HPDE6-E6E7 (cell line): ENCODE measurements at regions not wholly inside any gene's neighbourhood (a gene's known extent, or its start where the extent isn't known, plus 50 kb on each side); places are given as distances from the start of the nearest gene placed in this dataset.
"Not testable (repeated sequence)": the region's sequence is repeated elsewhere in the genome, so short reads cannot be mapped to it uniquely, and the experiment has no call there.

Source experiments
- DNase-seq: peaks from one replicate; pipeline ENCODE4 v3.0.0; 2011; ENCODE audit warnings: missing footprints; ENCODE audit errors: extremely low spot score

DNA sequence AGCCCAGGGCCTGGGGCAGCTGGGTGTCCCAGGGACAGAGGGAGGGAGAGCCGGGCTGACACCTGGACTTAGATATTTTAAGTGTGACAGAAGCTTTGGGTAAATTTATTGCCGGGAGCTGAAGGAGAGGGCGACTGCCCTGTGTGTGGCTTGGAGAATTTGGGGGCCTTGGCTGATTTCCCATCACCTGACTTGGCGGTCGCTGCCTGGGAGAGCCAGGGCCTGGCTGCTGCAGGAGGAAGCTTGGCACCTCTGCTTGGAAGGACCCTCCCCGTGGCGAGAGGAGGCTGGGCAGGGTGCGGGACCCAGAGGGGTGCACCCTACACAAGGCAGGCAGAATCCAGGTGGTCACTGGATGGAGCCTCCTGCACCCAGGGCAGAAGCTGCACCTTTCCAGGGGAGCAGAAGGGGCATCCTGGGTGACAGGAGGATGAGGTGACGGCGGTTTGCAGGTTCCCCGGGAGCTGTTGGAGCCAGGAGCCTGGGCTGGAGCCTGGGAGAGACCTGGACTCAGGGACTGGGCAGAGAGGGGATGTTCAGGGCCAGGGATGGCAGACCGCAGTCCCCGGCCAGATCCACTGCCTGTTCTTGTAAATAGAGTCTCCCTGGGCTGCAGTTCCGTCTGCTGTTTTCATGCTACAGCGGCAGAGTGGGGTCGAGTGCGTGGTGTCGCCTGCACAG, 72.0 kb downstream of the RGS12 start:
- no peak for DNase-seq

DNA sequence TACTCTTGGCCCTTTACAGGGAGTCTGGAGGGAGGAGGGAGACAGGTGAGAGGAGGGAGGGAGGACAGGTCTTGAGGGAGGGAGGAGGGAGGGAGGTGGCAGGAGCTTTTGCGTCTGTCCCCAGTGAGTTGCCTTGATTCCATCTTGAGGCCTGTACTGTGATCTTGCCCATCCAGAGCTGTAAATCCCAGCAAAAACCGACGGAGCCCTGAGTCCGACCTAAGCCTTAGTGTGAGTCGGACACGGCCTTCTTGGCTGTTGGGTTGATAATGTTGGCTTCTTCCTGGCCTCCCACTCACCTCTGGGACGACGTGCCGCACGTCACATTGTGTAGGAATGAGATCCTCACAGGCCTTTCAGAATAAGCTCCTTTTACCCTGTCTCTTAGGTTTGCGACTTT, 72.5 kb downstream of the RGS12 start:
- DNase-seq, result no peak

DNA sequence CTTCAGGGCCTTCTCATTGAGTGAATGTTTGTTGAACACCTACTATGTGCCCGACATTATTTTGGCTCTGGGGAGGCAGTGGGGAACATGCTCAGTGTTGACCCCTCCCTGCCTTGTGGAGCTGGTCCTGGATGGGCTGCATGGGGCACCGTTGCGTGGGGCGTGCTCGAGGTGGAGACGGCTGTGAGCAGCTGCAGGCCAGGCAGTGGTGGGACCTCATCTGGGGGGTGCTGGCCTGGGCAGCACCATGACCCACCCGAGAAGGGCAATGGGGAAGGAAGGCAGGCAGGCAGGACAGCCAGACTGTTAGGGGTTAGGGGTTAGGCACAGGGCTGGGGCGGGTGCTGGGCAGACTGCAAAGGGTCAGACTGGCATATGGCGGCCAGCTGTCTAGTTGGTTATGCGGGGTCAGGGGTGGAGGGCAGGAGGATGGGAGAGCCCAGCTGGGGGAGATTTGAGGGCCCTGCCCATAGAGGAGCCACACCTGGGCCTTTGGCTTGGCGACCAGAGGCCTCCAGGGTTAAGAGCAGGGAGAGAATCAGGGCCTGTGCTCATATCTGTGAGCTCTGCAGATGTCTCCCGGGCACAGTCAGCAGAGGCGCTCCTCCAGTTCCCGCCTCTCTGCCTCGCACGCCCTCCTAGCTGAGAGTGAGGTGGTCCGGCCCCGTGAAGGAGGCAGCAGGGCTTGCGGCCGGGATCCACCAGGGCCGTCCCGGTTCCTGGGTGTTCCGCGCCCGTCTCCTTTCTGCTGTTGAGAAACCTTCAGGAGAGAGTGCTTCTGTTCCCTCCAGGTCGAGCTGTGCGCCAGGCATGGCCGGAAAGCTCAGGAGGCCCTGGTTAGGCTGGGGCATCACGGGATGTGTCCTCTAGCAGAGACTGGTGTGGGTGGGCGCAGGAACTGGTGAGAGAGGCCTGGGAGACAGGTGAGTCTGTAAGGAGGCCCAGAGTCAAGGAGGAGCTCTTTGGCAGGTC, 73.3 kb downstream of the RGS12 start:
- DNase-seq, result no peak

DNA sequence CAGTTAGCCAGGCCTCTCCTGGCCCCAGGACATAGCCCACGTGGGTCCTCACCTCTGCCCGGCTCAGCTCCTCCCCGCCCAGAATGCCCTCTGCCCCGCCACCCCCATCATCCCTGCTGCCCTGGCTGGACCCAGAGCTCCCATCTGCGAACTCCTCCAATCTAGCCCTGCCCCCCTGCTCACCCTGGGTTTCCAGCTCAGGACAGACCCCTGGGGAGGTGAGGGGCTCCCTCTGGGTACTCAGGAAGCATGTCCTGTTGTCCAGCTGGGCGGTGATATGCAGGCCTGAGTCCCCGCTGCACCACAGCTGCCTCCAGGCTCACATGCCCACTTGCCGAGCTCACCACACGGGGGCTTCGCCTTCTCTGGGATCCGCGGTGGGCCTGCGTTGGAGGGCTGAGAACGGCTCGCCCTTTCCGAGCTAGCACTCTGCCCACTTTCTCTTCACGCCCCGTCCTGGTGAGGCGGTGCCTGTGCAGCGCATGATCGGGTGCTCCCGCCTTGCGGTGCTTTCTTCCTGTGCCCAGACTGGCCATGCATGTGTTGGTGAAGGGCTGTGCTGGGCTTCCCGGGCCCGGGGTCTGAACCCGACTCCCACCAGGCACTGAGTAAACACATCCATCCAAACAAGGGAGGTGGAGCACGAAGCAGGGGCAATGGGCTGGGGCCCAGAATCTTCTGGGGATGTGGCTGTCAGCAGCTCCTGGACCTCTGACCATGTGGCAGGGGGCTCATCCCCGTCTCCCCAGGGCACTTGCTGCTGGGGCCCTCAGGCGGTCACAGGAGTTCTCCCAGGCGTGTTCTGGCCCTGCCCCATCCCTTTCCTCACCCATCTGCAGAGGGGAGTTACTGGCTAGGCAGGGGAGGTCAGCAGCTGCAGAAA, 74.3 kb downstream of the RGS12 start:
- no peak for DNase-seq

DNA sequence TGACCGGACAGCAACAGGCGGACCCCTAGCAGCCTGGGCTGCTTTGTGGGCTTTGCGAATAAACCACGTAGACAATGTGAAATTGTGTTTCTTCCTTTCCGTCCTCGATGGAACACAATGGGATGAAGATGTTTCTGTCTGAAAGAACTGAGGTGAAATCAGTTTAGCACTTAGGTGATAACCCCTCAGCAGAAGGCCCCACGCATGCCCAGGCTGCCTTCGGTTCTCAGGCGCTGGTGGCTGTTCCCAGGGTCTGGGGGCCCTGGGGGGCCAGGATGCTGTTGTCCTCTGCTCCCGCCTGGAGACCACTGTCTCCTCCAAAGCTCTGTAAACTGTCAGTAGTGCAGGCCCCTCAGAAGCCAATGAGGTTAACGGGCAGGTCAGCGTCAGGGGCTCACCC, 73.9 kb upstream of the HGFAC start:
- DNase-seq, result no peak

DNA sequence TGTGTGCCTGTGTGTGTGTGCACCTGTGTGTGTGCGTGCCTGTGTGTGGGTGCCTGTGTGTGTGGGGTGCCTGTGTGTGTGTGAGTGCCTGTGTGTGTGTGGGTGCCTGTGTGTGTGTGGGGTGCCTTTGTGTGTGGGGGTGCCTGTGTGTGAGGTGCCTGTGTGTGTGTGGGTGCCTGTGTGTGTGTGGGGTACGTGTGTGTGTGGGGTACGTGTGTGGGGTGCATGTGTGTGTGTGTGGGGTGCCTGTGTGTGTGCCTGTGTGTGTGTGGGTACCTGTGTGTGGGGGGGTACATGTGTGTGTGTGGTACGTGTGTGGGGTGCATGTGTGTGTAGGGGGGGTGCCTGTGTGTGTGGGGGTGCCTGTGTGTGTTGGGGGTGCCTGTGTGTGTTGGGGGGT, 73.4 kb upstream of the HGFAC start:
- DNase-seq, result no peak

DNA sequence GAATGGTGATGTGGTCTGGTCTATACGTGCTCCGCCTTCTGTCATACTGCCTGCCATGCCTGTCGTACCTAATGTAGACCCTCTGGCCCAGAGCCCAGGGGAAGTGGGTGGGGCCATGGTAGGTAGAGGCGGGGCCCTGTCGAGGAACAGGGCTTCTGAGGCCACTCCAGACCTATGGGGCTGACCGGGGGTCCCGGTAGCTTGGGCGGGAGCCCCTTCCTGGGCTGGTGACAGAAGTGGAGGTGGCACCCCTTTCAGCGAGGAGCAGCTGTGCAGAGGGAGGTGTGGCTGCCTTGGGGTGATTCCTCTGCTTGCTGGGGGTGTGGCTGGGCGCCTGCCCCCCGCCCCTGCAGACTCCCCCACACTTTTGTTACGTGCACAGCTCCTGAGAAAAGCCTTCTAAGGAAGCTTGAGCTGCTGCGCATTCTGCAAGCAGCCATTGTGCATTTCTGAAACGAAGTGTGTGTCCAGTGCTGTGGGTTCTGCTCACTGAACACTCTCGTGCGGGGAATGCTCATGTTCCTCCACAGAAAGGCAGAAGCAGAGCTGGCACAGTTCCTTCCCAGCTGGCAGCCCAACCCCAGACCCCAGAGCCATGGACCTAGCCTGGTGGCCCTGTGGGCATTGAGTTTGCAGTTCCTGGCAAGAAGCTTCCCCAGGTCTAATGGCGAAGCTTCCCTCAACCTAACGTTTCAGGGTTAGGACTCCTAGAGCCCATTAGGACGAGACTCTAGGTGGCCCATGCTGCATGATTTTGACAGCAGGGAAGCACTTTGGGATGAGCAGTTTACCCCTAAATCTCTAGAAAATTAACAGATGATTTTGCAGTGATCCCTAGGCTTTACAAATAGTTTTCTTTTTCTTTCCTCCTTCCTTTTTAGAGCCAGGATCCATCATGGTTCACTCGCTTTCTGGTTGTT, 72.7 kb upstream of the HGFAC start:
- no peak for DNase-seq

DNA sequence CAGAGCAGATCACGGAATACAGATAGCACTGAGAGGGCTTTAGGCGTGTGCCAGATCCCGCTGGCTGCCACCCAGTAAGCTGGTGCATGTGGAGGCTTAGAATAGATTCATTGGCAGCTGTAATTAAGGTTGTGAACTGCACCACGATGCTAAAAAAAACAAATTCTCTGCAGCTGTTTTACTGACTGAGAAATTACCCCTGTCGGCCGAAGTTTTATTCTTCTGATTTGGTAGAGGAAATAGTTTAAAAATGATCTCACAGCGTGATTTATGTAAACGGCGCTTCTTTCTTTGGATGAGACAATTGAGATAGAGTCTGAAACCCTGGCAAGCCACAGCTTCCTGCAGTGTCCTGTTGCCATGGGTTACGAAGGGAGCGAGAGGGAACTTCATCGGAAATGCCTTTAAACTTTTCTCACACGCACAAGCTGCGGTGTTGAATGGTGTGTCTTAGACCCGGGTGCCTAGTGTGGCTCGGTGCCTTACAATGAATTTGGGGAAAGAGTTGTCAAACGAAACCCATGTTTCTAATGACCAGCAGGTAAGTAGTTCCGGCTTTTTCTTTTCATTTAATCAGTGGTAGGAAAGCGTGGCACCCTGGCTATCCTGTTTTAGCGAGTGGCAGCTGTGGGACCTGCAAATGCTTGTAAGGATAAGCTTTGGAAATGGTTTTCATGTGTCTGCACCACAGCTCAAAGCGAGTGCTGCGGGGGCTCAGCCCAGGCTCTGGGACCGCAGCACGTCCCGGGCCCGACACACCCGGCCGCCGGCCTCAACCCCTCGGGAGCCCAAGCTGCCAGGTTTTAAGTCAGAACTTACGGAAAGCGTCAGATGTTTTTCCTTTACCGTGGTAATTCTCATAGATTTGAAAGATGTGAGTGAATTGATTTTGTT, 71.7 kb upstream of the HGFAC start:
- DNase-seq, result no peak

DNA sequence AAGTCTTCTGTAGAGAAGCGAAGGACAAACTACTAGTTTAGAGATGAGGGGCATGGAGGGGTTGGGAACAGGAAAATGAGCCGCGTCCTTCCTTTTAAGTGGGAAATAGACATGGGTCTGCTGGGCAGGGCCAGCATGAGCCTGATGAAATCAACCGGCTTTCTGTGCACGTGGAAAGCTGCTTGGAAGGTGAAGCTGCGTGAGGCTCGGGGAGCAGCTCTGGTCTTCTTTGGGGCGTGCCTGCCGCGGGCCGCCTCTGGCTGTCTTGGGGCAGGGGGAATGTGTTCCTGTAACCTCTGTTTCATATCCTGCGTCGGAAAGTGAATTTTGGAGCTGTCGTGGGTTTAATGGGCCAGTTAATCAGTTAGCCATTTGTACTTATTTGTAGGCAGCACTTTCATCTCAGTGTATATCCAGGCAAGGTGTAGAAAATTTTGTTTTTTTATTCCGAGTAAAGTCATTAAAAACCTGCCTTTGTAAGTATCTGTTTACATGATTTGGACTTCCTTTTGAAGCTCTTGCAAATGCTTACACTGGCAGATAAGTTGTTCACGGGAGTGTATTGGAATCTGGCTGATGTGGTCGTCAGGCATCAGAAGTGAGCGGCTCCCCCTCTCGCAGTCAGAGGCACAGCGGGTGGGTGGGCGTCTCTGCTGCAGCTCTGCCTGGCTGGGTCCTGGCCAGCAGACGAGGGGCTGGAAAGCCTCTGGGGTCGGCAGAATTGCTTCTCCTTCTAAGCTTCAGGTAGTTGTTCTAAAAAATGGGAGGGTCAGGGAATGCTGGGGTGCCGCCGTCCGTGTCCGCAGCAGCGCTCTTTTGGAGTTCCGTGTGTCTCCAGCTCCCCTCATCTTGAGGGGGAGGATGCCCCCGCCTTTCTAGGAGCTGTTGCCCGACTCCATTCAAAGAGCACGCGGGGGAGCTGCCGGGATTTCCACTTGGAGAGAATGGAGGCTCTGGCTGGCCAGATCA, 70.5 kb upstream of the HGFAC start:
- no peak for DNase-seq

DNA sequence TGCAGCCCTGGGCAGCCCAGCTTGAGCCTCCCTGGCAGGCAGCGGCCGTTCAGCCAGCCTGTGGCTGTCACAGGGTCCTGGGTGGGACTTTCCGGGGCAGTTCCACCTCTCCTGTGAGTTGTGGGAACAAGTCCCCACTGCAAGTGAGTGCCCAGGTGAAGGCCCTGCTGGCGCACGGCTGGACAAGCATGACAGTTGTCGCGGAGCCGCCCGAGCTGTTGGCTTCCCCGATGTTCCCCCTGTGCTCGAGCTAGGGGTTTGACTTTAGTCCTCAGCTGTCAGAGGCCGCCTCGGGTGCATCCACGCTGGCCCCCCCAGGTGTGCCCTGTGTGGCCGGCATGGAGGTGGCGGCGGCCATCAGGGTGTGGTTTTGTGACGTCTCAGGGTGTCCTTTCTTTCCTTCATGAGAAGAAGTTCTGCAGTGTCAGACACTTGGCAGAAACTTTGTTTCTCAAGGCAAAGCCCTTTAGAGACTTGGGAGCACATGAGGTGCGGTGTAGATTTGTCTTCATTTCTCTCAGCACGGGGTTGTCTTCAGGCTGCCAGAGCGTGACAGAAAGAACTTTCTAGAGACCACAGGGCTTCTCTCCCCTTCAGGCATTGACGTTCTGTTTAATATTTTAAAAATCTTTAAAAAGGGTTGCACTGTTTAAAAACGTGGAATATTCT, 69.4 kb upstream of the HGFAC start:
- no peak for DNase-seq

DNA sequence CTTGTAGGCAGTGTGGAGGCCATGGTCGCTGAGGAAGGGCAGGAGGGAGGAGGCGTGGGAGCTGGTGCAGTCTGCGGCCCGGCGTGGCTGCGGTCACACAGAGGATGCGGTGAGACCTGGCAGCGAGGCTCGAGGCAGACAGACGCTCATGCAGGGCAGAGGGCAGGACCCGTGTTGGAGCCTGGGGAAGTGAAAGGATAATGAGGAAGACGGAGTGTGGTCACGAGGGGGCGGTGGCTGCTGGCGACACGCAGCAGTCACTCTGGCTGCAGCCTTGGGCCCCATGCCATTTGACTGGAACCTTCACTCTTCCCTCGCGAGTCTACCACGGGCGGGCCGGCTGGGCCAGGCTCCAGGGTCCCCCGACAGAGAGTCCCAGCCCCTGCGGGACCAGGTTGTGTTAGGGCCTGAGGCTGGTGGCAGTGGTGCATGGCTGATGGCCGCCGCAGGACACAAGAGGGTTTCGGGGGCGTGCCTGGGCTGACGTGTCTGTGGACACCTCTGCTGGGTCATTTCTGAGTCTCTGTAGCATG, 68.8 kb upstream of the HGFAC start:
- DNase-seq, result no peak

DNA sequence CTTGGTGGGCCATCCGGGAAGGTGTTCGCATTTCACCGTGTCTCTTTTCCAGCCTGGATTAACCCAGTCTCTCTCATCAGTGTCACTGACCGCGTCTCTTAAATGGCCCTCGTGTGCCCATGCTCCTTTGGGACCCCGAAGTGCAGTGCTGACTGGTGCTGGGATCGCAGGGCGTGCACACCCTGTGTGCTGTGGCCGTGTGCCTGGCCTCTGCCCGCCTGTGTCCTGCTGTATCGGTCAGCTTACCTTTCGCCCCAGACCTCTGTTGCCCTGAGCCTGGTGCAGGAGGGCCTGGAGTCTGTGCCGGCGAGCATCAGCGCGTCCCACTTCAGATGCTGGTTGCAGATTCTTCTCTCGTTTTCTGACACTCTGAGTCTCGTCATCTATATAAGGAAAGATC, 68.3 kb upstream of the HGFAC start:
- no peak for DNase-seq

DNA sequence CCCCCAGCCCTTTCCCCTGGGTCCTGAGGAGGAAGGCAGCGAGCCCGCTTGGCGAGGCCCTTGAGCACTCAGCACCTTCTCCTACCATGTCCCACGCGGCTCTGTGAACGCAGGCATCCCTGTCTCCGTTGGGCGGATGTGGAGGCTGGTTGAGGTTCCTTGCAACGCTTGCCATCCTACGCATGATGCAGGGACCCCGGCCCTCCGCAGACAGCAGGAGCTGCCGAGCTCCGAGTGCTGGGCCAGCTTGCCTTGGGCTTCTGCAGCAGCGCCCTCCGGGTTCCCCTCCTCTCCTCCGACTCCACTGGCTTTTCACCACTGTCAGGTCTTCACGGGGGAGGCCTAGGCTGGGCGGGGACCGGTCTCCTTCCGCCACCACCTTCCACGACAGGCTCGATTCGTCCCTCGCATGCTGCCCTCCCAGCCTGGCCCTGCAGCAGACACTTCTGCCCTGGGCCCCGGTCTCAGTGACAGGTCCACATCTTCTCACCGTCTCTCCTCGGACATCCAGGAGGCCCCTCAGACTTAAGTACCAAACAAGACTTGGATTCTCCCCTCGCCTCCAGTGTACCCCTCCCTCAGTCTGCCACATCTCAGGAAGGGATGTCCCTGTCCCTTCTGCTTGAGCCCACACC, 67.6 kb upstream of the HGFAC start:
- DNase-seq, result no peak

DNA sequence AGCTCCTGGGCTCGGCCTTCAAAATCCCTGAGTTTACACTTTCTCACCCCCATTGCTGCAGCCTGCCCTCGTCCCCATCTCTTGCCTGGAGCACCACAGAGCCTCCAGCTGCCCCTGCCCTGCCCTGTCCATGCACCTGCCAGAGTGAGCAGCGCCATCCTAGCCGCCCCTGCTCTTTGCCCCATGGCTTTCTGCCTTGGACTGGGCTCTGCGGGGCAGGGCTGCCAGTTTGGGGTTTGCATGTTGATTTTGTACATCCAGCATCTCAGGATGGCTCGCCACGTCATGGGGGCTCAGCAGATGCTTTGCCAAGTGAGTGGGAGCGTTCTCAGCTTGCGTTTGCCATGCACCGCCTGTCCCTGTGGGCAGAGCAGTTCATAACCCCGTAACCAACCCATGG, 67.1 kb upstream of the HGFAC start:
- no peak for DNase-seq

DNA sequence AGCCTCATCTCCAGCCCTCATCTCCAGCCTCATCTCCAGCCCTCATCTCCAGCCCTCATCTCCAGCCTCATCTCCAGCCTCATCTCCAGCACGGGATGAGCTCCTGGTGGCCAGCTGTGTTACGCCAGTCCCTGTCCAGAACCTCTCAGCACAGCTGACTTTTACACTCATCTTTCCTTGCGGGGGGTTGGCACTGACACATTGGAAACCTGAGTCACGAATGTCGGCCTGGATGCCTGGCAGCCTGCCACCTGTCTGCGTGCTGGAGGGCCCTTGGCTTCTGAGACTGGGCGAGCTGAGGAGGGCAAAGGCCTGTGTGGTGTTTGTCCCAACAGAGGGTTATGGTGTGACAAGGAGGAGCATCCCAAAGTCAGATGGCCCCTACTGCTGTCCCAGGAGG, 66.1 kb upstream of the HGFAC start:
- DNase-seq, result no peak

DNA sequence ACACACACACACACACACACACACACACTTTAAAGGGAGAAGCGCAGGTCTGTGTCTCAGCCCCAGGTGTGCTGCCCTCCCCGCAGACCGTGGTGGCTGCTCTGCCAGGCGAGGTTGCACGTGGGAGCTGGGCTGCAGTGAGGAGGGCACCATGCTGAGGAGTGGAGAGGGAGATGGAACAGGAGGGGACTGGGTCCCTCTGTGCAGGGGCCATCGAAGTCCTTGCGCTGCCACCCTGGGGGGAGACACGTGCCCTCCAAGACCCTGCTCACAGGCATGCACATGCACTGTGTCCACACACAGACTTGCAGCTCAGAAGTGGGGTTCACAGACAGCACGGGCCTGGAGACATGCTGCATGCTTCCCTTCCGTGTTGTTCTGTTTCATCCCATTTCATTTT, 65.5 kb upstream of the HGFAC start:
- no peak for DNase-seq

DNA sequence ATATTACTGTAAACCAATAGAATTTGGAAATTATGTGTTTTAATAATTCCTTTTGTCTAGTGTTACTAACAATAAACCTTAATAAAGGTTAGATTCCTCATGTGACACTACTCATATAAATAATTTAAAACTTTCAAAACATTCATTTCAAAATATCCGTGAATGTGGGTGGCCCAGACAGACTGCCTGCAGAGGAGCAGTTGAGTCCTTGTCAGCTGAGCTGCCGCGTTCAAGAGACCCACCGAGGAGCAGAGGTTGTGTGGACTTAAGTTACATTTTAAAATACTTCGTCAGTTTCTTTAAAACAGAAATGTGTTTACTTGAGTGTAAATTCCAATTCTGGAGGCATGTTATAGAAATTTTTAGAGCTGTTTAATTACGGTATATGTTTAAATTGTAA, 64.2 kb upstream of the HGFAC start:
- no peak for DNase-seq

DNA sequence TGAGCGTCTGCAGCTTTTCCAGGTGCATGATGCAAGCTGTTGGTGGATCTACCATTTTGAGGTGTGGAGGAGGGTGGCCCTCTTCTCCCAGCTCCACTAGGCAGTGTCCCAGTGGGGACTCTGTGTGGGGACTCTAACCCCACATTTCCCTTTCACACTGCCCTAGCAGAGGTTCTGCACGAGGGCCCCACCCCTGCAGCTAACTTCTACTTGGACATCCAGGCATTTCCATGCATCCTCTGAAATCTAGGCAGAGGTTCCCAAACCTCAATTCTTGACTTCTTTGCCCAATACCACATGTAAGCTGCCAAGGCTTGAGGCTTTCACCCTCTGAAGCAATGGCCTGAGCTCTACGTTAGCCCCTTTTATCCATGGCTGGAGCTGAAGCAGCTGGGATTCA, 61.4 kb upstream of the HGFAC start:
- DNase-seq, result not testable (repeated sequence)
